Spleen (tissue), 7 donors: ENCODE measurements at regions not wholly inside any gene's neighbourhood (a gene's known extent, or its start where the extent isn't known, plus 50 kb on each side); places are given as distances from the start of the nearest gene placed in this dataset.

Experiments used
- POLR2A ChIP-seq, 3 donors: fragments of 450-650 bp; IDR thresholded peaks; one replicate each; pipeline ENCODE4 v1.5.1; 2017; ENCODE audit warnings: antibody characterized with exemption in 3 of 3, mild to moderate bottlenecking in 1 of 3
- POLR2AphosphoS5 ChIP-seq, 3 donors: sonication (generic); formaldehyde crosslinking; IDR thresholded peaks; one replicate each; pipeline ENCODE4 v1.5.1; 2017; ENCODE audit warnings: antibody characterized with exemption in 3 of 3
- TF ChIP-seq, protein P1 (sequence below), 11 experiments: fragments of 200-600 bp in 7 of 11; fragments of 450-650 bp in 4 of 11; sonication (generic) in 4 of 11; IDR thresholded peaks in 8 of 11; conservative IDR thresholded peaks in 3 of 11; 1 replicate in 7 of 11; 2 replicates in 4 of 11; pipeline versions ENCODE4 v1.4.0 to v1.8.0; 2016 to 2021; ENCODE audit warnings: antibody characterized with exemption in 11 of 11, inconsistent platforms in 4 of 11, mild to moderate bottlenecking in 1 of 11
- donor health status: DM: no; HTN: no; CAD: no; lungs with moderate emphysema.
- donor health status: DM: no; HTN: no; CAD: no.
- donor health status: DM: no; HTN: no; CAD: no.

DNA sequence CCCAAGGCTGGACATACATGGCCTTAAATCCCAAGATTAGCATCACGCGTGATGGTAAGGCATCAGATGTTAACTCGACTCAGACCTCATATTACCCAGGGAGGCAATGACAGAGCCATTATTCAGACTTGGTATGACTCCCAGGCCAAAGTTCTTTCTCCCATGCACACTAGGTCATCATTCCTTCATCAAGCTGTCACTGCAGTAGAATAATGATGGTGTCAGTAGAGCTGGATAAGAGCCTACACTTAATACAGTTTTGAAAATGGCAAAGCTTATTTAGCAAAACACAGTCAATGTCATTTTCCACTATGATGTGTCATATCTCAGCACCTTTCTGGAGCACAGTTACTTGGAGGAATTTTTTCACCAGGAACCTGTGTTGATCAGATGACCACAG, 663.3 kb downstream of the SUCLG1 start:
- TF ChIP-seq, protein P1, sequence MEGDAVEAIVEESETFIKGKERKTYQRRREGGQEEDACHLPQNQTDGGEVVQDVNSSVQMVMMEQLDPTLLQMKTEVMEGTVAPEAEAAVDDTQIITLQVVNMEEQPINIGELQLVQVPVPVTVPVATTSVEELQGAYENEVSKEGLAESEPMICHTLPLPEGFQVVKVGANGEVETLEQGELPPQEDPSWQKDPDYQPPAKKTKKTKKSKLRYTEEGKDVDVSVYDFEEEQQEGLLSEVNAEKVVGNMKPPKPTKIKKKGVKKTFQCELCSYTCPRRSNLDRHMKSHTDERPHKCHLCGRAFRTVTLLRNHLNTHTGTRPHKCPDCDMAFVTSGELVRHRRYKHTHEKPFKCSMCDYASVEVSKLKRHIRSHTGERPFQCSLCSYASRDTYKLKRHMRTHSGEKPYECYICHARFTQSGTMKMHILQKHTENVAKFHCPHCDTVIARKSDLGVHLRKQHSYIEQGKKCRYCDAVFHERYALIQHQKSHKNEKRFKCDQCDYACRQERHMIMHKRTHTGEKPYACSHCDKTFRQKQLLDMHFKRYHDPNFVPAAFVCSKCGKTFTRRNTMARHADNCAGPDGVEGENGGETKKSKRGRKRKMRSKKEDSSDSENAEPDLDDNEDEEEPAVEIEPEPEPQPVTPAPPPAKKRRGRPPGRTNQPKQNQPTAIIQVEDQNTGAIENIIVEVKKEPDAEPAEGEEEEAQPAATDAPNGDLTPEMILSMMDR (IDR thresholded peaks at IDR 0.05 in 8 of 11, conservative IDR thresholded peaks at IDR 0.05 in 3 of 11) = no peak
- no peak for TF ChIP-seq POLR2AphosphoS5 (IDR thresholded peaks at IDR 0.05)
- no peak for TF ChIP-seq POLR2A (IDR thresholded peaks at IDR 0.05)
